Stomach (tissue), 4 donors: ENCODE measurements at regions not wholly inside any gene's neighbourhood (a gene's known extent, or its start where the extent isn't known, plus 50 kb on each side); places are given as distances from the start of the nearest gene placed in this dataset.

Experiments used
- CTCF ChIP-seq, 7 experiments: fragments of 450-650 bp in 4 of 7; fragments of 200-600 bp in 3 of 7; sonication (generic) in 3 of 7; IDR thresholded peaks; one replicate each; pipeline ENCODE4 v1.5.1; 2016 to 2019; ENCODE audit warnings: antibody characterized with exemption in 7 of 7, control low read depth in 2 of 7, mild to moderate bottlenecking in 1 of 7
- EP300 ChIP-seq: sonication (generic); formaldehyde crosslinking; IDR thresholded peaks from one replicate; pipeline ENCODE4 v1.6.1; 2017; ENCODE audit warnings: antibody characterized with exemption
- POLR2A ChIP-seq, 4 donors: fragments of 450-650 bp; IDR thresholded peaks; one replicate each; pipeline ENCODE4 v1.6.1; 2016; ENCODE audit warnings: antibody characterized with exemption in 4 of 4, control low read depth in 2 of 4, mild to moderate bottlenecking in 1 of 4, moderate library complexity in 1 of 4
- POLR2AphosphoS5 ChIP-seq, 3 donors: sonication (generic); formaldehyde crosslinking; IDR thresholded peaks; one replicate each; pipeline ENCODE4 v1.6.1; 2016; ENCODE audit warnings: antibody characterized with exemption in 3 of 3

DNA sequence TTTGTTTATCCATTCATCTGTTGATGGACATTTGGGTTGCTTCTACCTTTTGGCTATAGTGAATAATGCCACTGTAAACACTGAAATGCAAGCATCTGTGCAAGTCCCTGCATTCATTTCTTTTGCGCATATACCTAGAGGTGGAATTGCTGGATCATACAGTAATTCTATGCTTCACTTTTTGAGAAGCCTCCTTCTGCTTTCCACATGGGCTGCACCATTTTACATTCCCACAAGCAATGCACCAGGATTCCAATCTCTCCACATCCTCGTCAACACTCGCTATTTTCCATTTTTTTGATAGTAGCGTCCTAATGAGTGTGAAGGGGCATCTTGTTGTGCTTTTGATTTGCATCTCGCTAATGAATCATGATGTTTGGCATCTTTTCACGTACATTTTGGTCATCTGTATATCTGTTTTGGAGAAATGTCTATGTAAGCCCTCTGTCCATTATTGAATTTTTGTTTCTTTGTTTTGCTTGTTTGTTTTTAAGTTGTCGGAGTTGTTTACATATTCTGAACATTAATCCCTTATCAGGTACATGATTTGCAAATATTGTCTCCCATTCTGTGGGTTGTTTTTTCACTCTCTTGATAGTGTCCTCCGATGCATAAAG is 335.4 kb downstream of the RRAGC start:
- TF ChIP-seq CTCF (IDR thresholded peaks at IDR 0.05) (no peak), POLR2A (IDR thresholded peaks at IDR 0.05) (no peak), EP300 (no peak), POLR2AphosphoS5 (IDR thresholded peaks at IDR 0.05) (no peak)
